NCI-H526 (cell line): ENCODE measurements at regions not wholly inside any gene's neighbourhood (a gene's known extent, or its start where the extent isn't known, plus 50 kb on each side); places are given as distances from the start of the nearest gene placed in this dataset.

Source experiments
- DNase-seq, 2 experiments: peaks; one replicate each; lab custom pipeline; 2025; lab: John Stamatoyannopoulos, UW

DNA sequence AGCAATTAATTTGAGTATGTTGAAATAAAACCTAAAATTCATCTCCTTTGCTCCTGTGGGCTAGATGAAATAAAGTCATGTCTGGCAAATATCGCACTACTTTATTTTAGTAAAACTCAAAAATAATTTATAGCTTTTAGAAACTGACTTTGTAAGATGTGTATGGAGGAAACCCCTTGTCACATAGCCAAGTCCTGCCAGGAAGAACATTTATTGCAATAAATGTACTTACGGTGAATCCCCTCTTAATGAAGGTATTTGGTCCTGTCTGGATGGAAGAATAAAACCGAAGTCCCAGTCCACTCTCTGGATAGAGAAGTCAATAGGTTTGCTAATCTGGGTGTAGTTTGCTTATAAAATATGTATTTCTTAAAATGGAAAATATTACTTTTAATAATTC lies 1226.8 kb upstream of the MAP3K7 start:
- no peak for DNase-seq

DNA sequence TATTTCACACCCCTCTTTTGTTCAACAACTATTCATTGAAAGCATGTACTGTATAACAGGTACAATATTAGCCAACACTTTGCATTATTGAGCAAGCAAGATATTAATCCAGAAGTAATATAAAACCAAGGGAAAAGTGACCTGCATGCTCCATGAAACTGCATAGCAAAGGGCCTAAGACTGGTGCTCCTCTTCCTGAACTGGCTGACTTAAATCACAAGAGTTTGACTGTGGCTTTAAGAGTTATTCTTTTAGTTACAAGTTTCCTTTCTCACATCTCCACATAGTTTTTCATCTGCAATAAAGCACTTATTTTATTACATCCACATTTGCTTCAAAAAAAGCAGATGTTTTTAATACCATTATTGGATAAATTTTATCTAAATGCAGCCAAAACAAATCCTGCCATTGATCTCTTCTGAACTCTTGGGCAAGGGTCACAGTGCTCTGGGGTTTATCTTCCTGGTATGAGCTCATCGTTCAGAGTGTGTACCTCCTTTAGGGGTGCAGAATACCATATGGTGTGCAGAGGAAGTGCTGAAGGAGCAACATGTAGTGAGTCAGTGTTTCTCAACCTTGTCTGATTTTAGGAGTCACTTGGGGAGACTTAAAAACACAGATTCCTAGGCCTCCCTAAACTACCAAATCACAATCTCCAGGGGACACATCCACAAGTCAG lies 1225.9 kb upstream of the MAP3K7 start:
- no peak for DNase-seq

DNA sequence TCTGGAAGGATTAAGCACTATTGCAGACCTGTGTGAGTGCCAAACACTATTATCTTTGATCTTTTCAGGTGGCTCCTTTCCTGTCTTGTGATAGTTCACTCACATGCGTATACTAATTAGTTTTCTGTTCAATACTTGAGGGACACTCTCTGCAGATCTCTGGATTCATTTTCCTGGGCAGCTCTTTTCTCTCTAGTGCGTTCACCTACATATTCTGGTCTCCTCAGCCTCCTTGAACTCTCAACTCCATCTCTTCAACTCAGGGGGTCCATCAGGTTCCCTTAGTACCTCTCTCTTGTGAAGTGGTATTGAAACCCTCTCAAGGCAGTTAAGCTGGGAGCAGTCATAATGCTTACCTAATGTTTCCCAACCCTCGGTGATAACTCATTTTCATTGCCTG lies 1218.1 kb upstream of the MAP3K7 start:
- no peak for DNase-seq

DNA sequence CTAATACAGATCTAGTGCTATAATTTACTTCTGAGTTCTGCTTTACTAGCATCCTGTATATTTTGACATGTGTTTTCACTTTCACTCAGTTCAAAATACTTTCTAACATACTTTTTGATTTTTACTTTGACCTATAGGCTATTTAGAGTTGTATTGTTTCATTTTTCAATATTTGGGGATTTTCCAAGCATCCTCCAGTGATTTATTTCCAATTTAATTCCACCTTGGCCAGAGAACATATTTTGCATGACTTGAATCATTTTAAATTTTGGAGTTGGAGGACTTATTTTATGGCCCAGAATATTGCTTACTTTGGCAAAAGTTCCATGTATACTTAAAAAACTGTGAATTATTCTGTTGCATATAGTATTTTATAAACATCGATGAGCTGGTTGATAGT lies 1215.6 kb upstream of the MAP3K7 start:
- no peak for DNase-seq

DNA sequence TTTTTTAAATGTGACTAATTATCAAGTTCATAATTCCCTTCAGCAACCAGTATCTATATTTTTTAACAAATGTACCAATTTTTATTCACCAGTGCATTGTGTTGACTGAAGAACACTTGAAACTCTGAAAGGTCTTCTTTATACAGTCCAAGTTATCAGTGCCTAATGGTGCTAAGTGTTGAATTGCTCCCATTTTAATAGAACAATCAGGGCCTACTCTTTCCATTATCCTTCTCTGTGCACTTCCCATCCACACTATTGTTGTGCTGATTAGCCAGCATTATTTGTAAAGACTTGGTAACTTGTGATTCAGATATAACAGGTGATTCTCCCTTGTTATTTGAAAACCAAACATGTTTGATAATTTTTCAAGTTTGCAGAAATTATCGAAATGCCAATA lies 1209.7 kb upstream of the MAP3K7 start:
- no peak for DNase-seq

DNA sequence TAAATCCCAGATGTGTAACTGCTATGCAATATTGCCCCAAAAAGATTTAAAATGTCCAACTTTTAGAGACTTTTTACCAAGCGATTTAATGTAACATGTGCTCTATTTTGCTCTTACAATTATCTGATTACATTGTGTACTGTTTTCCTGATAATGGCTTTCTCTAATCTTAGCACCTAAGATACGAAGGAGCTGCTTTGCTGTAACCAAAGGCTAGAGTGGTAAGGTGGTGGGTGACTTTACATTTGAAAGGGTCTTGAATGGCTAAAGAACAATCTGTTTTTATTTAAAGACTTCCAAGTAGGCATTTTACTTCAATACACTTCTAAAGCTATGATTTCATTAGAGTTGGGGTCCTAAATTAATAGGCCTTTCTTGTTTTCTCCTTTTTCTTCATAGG lies 1201.6 kb upstream of the MAP3K7 start:
- no peak for DNase-seq

DNA sequence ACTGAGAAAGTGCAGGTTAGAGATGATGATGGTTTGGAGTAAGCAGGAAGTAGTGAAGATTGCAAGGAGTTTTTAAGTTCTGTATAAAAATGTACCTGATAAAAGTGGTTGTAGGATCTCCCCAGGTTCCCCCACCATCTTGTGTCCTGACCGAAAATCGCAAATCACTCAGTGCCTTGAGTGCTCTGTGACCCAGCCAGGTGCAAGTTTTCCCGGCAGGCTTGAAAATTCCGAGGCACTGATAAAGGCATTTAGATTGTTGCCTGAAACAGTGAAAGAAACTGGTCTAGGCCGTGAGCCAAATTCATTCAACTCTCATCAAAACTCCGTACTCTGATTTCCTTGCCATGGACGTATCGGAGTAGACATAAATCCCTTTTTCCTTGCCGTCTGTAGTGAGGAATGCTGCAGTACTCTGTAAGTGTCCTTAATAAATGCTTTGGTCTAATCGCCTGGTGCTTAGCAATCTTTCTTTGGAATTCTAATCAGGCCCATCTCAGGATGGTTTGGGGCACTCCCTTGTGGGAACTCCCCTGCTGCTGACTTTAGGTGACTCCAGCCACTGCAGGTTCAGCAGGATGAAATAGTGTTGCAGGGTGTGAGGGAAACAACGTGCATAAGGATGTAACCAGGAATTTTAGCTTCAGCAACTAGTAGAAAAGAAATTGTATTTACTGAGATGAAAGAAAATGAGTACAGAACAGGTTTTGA lies 1199.8 kb upstream of the MAP3K7 start:
- DNase-seq = no peak

DNA sequence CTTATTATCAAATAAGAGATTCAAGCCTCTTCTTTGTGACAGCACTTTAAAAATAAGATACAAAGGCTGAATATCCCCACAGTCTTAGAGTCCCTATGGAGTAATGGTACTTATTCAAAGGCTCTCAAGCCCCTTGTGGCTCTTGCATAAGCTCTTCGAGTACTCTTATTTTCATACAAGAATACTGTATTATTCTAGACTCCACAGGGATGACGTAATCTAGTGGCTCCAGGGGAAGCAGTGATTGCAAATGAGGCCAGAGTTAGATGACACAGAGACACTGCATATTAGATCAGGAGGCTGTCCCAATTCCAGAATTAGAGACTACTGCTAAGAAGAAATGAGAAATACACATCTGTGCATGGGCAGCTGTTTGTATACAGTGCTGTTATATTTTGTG lies 1195.9 kb upstream of the MAP3K7 start:
- DNase-seq = no peak

DNA sequence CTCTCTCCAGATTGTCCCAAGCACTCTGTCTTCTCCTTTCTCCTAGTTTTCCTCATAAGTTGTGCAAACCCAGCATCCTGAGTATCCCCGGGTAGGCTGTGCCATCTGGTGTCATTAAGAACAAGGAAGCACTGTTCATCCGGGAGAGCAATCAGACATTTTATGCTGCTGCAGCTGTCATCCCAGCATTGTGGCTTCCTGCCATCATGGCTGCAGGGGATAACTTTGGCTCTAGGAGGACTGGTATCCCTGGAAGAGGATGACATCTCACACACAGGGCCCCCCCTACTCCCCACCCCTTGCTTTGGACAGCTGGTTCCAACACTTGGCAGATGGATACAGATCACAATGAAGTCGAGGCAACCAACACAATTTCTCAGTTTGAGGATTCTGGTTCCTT lies 1195.1 kb upstream of the MAP3K7 start:
- peak; percentile 19 to 24 for DNase-seq

DNA sequence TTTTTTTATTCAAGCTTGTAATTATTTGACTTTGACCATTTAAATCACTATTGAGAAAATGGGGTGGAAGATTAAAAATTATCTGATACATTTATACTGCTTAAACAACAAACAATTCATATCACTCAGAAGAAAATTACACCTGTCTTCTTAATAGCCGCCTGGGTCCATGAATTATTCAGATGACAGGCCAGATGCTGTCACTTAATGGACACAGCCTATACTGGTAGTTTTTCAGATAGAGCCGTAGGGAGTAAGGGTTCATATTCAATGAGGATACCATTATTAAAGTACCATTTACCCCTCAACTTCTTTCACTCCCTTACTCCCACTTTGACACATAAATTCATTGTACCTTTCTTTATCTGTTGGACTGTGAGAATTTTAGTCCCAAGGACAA lies 1193.4 kb upstream of the MAP3K7 start:
- no peak for DNase-seq

DNA sequence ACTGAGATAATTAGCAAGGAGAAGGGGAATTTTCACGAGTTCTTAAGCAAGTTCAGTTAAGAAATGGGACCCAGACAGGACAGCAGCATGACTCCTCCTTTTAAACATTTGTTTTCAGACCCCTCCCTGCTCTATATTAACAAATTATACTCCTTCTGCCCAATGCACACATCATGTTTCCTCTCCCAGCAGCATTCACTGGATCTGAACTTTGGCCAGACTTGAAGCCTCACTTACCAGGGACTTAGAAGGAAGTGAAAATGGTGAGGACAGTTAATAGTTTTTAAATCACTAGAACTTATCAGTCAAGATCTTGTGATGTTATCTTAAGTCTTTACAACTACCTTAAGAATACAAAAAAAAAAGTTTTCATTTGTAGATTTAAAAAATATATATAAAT lies 1174.7 kb upstream of the MAP3K7 start:
- DNase-seq = no peak

DNA sequence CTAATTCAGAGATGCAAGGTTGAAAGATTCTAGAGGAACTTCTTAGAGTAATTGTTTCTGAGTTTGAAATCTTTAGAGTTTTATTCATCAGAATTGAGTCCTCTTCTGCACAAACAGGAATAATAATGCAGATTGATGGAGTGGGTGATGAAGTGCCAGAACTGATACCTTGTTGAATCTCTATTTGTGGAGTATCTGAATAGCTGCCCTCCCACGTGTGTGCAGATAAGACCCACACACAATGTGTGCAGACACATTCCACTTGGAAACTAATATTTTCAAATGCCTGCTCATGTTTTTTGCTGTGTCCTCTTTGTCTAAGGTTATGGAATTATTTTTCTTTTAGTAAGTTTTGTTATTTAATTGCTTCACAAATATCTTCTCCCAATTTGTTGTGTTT lies 1167.8 kb upstream of the MAP3K7 start:
- no peak for DNase-seq

DNA sequence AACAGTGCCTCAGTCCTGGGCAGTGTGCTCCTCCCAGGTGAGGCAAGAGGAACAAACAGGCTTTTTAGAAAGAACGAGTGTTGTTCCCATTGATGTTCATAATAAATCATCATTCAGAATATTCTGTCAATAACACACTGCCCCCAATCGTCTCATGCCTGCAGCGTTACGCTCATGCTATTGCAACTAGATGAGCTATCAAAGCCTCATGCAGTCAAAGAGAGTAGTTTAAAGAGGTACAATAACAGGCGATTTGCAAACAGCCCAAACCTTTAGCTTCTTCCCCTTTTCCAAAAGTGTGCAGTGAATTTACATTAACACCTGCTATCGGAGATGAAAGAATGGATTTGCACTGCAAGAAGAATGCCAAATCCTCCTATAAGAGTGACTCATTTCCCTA lies 1164.7 kb upstream of the MAP3K7 start:
- no peak for DNase-seq

DNA sequence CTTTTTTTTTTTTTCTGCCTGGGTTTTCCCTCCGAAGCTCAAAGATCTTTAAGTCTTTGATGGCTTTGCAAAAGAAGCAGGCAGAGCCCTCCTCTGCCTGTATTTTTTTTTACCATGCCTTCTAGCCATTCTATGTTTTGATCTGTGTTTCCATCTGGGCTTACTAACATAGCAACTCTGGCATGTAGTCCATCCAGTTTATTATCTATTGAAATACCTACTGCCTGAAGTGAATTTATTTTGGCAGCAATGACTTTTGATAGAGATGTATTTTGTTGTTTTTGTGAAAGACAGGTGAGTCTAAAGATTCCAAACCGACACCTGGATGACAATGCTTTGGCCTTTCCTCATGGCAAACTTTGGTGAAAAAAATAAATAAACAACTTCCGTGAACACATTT lies 1157.7 kb upstream of the MAP3K7 start:
- DNase-seq = no peak

DNA sequence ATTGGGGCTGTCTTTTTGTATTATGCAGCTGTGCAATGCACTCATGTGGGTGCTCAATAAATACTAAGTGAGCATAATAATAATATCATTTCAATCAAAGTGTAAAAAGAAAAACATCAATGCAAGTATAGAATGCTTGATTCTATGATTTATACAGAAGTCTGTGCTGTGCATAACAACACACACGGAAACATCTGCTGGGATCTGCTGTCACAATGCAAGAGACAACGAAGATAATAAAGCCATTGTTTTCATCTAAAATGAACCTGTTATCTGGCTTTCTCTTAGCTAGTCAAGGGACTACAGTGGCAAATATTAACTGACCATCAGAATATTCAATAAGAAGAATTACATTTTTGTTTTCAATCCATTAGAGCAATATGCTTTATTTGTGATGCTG lies 1156.9 kb upstream of the MAP3K7 start:
- peak; percentile 13 to 58 for DNase-seq

DNA sequence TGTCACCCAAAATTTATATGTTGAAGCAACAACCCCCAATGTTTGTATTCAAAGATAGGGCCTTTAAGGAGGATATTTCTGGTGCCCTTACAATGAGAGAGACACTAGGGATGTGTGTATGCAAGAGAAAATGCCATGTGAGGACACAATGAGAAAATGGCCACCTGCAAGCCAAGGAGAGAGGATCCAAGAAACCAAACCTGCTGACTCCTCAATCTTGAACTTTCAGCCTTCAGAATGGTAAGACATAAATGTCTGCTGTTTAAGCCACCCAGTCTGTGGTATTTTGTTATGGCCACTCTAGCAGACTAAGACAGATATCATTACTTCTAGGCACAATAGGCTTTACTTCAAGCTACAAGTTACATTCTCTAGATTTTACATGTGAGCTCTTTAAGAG lies 1145.1 kb upstream of the MAP3K7 start:
- DNase-seq = no peak

DNA sequence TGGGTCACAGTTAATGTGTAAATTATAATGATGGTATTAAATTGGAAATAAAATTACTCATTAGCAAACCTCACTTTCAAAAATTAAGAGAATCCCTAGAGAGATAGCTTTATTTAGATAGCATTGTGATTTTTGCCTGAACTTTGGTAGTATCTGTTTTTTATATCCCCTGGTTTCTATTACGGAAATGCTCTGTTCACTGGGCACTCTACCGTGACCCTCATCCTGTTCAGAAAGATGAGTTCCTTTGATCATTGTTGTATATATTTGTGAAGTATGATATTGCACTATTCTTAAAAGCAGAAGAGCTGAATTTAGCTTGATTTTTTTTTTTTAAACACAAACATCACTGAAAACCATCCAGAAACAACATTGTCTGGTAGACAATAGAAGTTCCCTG lies 1143.8 kb upstream of the MAP3K7 start:
- DNase-seq = no peak

DNA sequence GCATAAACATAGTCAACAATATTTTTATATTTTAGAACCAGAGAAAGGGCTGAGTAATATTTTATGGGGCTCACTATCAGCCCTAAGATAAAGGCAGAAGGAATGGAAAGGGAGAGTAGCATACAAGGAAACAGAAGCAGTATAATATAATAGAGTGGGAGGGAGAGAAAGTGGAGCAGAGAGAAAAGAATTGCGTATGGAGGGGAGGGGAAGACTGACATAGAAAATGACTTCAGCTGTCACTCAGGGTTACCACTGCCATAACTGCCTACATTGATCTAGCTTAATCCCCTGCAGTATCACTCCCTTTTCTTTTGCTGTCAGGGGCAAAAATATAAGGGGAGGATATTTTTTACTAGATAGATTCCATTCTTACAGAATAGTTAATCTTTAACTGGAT lies 1133.5 kb upstream of the MAP3K7 start:
- peak in 1 of 2 experiments; percentile 12 for DNase-seq

DNA sequence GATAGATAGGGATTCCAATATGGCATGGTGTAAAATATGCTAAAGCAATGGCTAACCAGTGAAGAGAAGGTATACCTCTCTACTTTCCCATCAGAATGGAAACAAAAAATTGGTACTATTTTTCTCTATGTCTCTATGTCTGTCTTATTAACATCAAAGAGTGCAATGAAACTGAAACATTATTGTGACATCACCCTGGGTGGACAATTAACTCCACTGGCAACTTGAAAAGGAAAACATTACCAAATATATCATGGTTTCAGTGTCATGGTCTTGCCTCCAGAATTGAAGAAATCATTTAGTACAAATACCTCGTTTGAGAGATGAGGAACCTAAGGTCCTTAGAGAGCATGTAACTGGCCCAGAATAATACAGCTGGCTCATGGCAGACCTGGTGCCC lies 1132.5 kb upstream of the MAP3K7 start:
- DNase-seq = no peak

DNA sequence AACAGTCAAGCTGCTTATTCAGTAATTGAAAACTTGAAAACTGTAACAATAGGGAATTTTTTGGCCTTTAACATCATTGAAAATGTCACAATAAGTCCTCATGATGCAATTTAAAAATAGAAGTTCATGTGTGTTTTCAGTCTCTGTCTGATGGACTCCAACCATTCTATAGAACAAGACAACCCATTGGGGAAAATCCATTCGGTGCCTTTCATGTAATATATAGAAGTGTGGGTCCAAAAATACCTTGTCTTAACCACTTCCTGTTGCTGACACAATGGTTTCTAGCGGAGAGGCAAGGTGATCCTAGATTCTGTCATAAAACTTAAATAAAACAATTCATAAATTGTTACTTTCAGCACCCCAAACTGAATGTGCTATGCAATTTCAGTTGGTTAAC lies 1131.3 kb upstream of the MAP3K7 start:
- no peak for DNase-seq

DNA sequence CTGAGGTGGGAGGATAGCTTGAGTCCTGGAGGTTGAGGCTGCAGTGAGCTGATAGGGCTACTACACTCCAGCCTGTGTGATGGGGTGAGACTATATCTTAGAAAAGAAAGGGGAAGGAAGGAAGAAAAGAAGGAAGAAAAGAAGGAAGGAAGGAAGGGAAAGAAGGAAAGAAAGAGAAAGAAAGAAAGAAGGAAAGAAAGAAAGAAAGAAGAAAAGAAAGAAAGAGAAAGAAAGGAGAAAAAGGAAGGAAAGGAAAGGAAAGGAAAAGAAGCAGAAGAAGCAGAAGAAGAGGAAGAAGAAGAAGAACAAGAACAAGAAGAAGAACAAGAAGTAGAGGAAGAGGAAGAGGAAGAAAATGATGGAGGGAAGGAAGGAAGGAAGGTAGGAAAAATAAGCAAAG lies 1130.2 kb upstream of the MAP3K7 start:
- DNase-seq = no peak

DNA sequence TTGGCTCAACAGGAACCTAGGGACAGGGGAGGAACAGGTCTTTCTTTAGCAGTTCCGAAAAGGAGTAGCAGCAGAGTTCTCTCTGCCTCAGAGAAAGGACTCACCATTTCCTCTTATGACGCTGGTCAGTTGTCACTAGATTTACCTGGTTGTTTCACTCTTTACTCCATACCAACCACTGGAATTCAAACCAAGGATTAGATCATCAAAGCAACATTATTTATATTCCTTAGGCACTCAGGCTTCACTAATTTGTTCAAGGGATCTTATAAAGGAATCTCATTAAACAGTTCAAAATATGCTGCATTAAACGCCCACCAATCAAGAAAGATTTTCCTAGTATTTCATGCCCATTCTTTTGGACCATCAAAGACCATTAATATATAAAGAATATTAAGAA lies 1129.5 kb upstream of the MAP3K7 start:
- no peak for DNase-seq

DNA sequence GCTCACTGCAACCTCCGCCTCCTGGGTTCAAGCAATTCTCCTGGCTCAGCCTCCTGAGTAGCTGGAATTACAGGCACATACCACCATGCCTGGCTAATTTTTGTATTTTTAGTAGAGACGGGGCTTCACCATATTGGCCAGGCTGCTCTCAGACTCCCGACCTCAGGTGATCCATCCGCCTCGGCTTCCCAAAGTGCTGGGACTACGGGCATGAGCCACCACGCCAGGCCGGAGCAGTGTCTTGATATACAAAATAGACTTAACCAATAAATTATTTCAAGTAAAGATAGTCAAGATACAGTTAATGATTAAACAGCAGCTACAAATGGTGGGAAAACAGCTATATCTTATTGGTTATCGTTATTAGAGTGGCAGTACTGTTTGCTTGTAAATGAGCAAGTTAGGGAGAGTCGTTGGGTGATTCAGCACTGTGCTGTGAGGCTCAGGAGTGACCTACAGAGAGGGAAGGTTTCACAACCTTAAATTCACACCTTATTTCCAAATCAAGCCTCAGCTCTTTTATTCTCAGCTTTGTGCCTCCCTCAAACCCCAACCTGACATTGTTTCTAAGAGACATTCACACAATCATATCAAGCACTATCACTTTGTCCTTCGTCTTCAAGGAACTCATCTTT lies 1128.4 kb upstream of the MAP3K7 start:
- no peak for DNase-seq

DNA sequence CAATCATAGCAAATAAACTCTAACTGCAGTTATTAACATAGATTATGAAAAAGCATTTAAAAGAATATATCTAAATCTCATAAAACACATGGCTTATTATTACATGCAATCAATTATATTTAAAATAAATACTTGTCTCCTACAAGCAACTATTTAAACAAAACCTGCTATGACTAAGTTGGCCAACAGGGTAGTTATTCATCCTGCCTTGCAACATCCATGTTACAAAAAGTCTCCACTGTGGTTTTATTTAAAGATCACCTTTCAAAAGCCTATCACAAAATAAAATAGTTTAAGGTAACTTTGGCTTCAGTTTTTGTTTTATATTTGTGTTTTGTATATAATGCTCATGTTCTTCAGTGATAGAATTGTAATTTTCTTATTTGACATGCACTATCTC lies 1127.0 kb upstream of the MAP3K7 start:
- no peak for DNase-seq
